Hepatocyte (in vitro differentiated cells): ENCODE measurements at regions not wholly inside any gene's neighbourhood (a gene's known extent, or its start where the extent isn't known, plus 50 kb on each side); places are given as distances from the start of the nearest gene placed in this dataset.

Experiments
- DNase-seq: peaks from one replicate; pipeline ENCODE4 v3.0.0-alpha.2; 2016; ENCODE audit warnings: low spot score
- H2AFZ ChIP-seq: fragments of 200-600 bp; sonication (generic); 2 replicates; pipeline ENCODE4 v1.6.0; 2016; ENCODE audit warnings: antibody characterized with exemption, mild to moderate bottlenecking
- H3K27ac ChIP-seq: fragments of 200-600 bp; sonication (generic); 2 replicates; pipeline ENCODE4 v1.5.1; 2016; ENCODE audit warnings: mild to moderate bottlenecking
- H3K27me3 ChIP-seq: fragments of 200-600 bp; sonication (generic); 2 replicates; pipeline ENCODE4 v1.6.1; 2016
- H3K36me3 ChIP-seq: fragments of 200-600 bp; sonication (generic); replicated peaks from 2 replicates; pipeline ENCODE4 v1.5.1; 2016; ENCODE audit warnings: low read depth; ENCODE audit not compliant: insufficient read depth
- H3K4me1 ChIP-seq: fragments of 200-600 bp; sonication (generic); 2 replicates; pipeline ENCODE4 v1.5.1; 2016; ENCODE audit warnings: mild to moderate bottlenecking, moderate library complexity; ENCODE audit not compliant: insufficient read depth
- H3K4me2 ChIP-seq: fragments of 200-600 bp; sonication (generic); 2 replicates; pipeline ENCODE4 v1.6.0; 2016
- H3K4me3 ChIP-seq: fragments of 200-600 bp; sonication (generic); 2 replicates; pipeline ENCODE4 v1.5.1; 2016; ENCODE audit warnings: mild to moderate bottlenecking
- H3K79me2 ChIP-seq: fragments of 200-600 bp; sonication (generic); 2 replicates; pipeline ENCODE4 v1.6.0; 2017; ENCODE audit warnings: mild to moderate bottlenecking
- H3K9me2 ChIP-seq: fragments of 200-600 bp; sonication (generic); replicated peaks from 2 replicates; pipeline ENCODE4 v1.6.0; 2017; ENCODE audit warnings: mild to moderate bottlenecking; ENCODE audit not compliant: insufficient read depth
- H3K9me3 ChIP-seq: fragments of 200-600 bp; sonication (generic); 2 replicates; pipeline ENCODE4 v1.5.1; 2016; ENCODE audit warnings: low read depth, mild to moderate bottlenecking
- H4K20me1 ChIP-seq: fragments of 200-600 bp; sonication (generic); 2 replicates; pipeline ENCODE4 v1.6.0; 2016; ENCODE audit warnings: mild to moderate bottlenecking; ENCODE audit not compliant: insufficient read depth, poor library complexity, severe bottlenecking
- EZH2 ChIP-seq: fragments of 200-600 bp; sonication (generic); IDR thresholded peaks from 2 replicates; pipeline ENCODE4 v1.6.1; 2016; ENCODE audit warnings: antibody characterized with exemption, mild to moderate bottlenecking, borderline replicate concordance
- EZH2phosphoT487 ChIP-seq: fragments of 200-600 bp; sonication (generic); IDR thresholded peaks from one replicate; pipeline ENCODE4 v1.6.1; 2018; ENCODE audit warnings: antibody characterized with exemption, mild to moderate bottlenecking, low read depth, moderate library complexity; ENCODE audit not compliant: unreplicated experiment, severe bottlenecking
- WGBS: methylation state at CpG from one replicate; pipeline ENCODE4 v1.1.6; 2016; ENCODE audit warnings: low lambda C conversion rate; ENCODE audit errors: missing lambda C conversion rate; 5-methylcytosine and 5-hydroxymethylcytosine counted together
- TF ChIP-seq, protein P1 (sequence below): fragments of 200-600 bp; sonication (generic); IDR thresholded peaks from 2 replicates; pipeline ENCODE4 v1.5.1; 2016; ENCODE audit warnings: antibody characterized with exemption, mild to moderate bottlenecking; ENCODE audit not compliant: poor library complexity

DNA sequence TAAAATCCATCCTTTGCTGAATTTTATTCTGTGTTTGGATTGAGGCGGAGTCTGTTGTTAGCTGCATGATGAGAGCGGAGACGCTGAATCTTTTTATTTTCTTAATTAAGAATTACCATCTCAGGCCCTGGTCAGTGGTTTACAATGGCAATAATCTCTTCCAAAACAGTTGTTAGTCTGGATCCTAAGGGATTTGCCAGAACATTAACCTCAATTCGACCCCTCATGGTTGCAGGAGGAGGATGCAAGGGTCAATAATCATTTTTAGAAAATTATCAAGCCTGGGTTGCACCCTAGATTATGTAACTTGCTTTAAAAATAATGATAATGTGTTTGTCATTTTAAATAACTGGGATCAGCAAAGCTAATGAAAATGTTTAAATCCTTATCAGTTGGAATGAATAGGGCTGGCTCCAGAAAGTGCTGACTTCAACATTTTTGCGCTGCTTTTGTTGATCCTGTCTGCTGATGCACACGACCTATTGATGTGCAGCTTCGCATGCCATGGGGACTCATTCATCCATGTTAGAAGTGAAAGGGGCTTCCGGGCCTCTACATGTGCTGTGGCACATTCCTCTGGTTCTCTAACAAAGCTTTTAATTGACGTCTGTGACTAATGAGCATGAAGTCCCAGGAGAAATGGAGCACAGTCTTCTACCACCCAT lies 80.7 kb upstream of the KIAA1217 start:
- Histone ChIP-seq H4K20me1 (no peaks in the 10 kb centered on the region), H3K79me2 (no peaks in the 10 kb centered on the region), H3K36me3 (no peaks in the 10 kb centered on the region), H3K4me1 (no peaks in the 10 kb centered on the region), H3K9me2 (no peaks in the 10 kb centered on the region), H3K4me2 (peak overlapping the region; percentile 53), H2AFZ (no peak overlapping the region), H3K9me3 (no peaks in the 10 kb centered on the region), H3K4me3 (no peak overlapping the region), H3K27me3 (no peaks in the 10 kb centered on the region), H3K27ac (no peak overlapping the region)
- TF ChIP-seq EZH2phosphoT487 (no peak), EZH2 (no peak)
- TF ChIP-seq, protein P1, sequence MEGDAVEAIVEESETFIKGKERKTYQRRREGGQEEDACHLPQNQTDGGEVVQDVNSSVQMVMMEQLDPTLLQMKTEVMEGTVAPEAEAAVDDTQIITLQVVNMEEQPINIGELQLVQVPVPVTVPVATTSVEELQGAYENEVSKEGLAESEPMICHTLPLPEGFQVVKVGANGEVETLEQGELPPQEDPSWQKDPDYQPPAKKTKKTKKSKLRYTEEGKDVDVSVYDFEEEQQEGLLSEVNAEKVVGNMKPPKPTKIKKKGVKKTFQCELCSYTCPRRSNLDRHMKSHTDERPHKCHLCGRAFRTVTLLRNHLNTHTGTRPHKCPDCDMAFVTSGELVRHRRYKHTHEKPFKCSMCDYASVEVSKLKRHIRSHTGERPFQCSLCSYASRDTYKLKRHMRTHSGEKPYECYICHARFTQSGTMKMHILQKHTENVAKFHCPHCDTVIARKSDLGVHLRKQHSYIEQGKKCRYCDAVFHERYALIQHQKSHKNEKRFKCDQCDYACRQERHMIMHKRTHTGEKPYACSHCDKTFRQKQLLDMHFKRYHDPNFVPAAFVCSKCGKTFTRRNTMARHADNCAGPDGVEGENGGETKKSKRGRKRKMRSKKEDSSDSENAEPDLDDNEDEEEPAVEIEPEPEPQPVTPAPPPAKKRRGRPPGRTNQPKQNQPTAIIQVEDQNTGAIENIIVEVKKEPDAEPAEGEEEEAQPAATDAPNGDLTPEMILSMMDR, result no peak
- WGBS, result 48% methylated on average over 9 of the region's 9 CpGs
- DNase-seq, result peak; percentile 18

DNA sequence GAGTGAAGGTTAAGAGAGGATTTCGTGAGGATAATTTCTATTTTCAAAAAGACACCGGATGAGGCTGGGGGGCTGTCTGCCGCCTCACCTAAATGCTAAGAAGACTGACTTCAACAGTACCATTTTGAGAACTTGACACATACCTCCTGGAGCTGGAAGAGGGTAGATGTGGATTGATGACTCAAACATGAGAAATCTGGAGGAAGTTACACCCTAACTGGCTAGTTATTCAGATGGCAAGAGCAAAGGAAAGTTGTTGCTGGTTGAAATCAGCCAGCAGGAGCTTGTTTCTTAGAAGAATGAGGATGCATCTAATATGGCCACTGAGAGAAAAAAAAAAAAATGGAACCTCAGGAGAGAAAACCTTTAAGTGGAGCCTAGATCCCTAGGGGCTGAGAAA lies 76.2 kb upstream of the KIAA1217 start:
- no peak for DNase-seq
- Histone ChIP-seq H3K79me2 (no peaks in the 10 kb centered on the region), H4K20me1 (no peaks in the 10 kb centered on the region), H3K36me3 (no peaks in the 10 kb centered on the region), H3K4me2 (no peak overlapping the region), H2AFZ (no peak overlapping the region), H3K4me1 (no peaks in the 10 kb centered on the region), H3K9me2 (no peaks in the 10 kb centered on the region), H3K27ac (no peak overlapping the region), H3K27me3 (no peaks in the 10 kb centered on the region), H3K9me3 (no peaks in the 10 kb centered on the region), H3K4me3 (no peak overlapping the region)
- no peak for TF ChIP-seq EZH2
- TF ChIP-seq EZH2phosphoT487, result no peak
- TF ChIP-seq, protein P1, result no peak
- WGBS, result 94% methylated on average over 3 of the region's 3 CpGs

DNA sequence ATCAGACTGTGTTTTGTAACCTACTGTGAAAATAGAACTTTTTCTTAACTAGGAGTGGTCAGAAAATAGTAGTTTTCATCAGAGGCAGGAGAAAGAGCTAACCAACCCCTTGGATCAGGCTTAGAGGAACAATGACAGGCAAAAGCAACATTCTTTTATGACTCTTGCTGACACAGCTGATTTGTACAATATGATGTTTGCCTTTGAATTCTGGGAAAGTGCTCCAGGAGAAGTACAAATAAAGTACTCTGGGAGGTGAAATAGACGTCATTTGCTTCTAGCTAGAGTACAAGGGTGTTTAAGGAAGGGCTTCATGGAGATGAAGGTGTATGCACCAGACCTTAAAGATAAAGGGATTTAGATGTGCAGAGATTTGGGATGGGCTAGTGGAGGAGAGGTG lies 75.1 kb upstream of the KIAA1217 start:
- no peaks in the 10 kb centered on the region for H3K27me3 ChIP-seq
- H3K9me2 ChIP-seq, result no peaks in the 10 kb centered on the region
- peak; percentile 35 for DNase-seq
- 19% methylated on average over 1 of the region's 1 CpG for whole genome bisulfite sequencing
- H2AFZ ChIP-seq, result no peak overlapping the region
- peak overlapping the region; percentile 35 for H3K27ac ChIP-seq
- no peaks in the 10 kb centered on the region for H3K9me3 ChIP-seq
- no peaks in the 10 kb centered on the region for H3K36me3 ChIP-seq
- no peaks in the 10 kb centered on the region for H3K79me2 ChIP-seq
- H4K20me1 ChIP-seq, result no peaks in the 10 kb centered on the region
- H3K4me2 ChIP-seq, result no peak overlapping the region
- TF ChIP-seq, protein P1, result no peak
- TF ChIP-seq EZH2 (no peak), EZH2phosphoT487 (no peak)
- no peak overlapping the region for H3K4me3 ChIP-seq
- no peaks in the 10 kb centered on the region for H3K4me1 ChIP-seq

DNA sequence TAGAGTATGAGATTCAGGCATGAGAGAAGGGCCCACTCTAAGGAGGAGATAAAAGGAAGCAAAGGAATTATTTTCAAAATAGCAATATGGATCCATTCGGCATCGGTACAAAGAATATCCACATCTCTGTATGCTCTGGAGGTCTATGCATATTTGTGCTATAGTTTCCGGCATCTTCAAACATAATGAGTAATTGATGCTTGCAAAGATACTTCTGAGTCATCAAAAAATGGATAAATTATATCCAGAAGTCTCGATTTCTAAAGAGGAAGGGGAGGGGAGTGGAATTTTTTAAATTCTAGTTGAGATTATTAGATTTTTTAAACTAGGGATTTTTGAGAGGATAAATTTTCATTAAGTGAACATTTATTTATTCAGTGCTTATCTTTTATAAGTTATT lies 72.9 kb upstream of the KIAA1217 start:
- no peak for DNase-seq
- TF ChIP-seq EZH2 (no peak), EZH2phosphoT487 (no peak)
- TF ChIP-seq, protein P1, result no peak
- WGBS, result 80% methylated on average over 4 of the region's 4 CpGs
- H3K79me2 ChIP-seq, result no peaks in the 10 kb centered on the region
- no peaks in the 10 kb centered on the region for H3K4me1 ChIP-seq
- H3K36me3 ChIP-seq, result no peaks in the 10 kb centered on the region
- no peak overlapping the region for H2AFZ ChIP-seq
- H3K4me2 ChIP-seq, result no peak overlapping the region
- H3K27me3 ChIP-seq, result no peaks in the 10 kb centered on the region
- no peaks in the 10 kb centered on the region for H4K20me1 ChIP-seq
- H3K9me3 ChIP-seq, result no peaks in the 10 kb centered on the region
- no peak overlapping the region for H3K27ac ChIP-seq
- H3K4me3 ChIP-seq, result no peak overlapping the region
- no peaks in the 10 kb centered on the region for H3K9me2 ChIP-seq
